ENCODE measurements at regions not wholly inside any gene's neighbourhood (a gene's known extent, or its start where the extent isn't known, plus 50 kb on each side); places are given as distances from the start of the nearest gene placed in this dataset.

DNA sequence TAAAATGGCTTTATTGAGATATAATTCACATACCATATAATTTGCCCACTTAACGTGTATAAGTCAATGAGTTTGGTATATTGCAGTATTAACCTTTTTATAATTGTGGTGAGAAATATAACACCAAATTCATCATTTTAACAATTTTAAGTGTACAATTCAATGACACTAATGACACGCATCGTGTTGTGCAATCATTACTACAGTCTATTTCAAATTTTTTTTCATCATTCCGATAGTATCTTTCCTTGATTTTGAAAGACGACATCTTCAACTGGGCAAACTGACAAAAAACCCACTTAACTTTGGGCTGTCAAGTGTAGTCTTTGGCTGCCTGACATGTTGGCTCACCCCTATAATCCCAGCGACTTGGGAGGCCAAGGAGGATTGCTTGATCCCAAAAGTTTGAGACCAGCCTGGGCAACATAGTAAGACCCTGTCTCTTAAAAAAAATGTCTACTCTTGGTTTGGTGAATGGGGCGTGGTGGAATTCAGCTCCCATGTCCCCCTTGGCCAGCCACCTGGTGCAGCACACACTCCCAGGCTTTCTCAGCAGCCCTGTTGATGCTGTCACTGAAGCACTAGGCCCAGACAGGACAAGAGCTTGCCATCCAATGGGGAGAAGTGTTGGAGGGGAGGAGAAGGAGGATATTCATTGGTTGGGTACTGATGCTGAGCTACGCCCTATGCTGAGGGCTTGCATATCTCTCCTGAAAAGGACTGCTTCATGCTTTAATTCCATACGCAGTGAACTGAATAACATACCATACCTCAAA lies 150.5 kb downstream of the CD83 start:
- TF ChIP-seq, protein P1, sequence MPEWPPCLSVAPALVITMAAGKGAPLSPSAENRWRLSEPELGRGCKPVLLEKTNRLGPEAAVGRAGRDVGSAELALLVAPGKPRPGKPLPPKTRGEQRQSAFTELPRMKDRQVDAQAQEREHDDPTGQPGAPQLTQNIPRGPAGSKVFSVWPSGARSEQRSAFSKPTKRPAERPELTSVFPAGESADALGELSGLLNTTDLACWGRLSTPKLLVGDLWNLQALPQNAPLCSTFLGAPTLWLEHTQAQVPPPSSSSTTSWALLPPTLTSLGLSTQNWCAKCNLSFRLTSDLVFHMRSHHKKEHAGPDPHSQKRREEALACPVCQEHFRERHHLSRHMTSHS (tag by site-specific recombination; IDR thresholded peaks at IDR 0.05), result no peak
- TF ChIP-seq, protein P2, sequence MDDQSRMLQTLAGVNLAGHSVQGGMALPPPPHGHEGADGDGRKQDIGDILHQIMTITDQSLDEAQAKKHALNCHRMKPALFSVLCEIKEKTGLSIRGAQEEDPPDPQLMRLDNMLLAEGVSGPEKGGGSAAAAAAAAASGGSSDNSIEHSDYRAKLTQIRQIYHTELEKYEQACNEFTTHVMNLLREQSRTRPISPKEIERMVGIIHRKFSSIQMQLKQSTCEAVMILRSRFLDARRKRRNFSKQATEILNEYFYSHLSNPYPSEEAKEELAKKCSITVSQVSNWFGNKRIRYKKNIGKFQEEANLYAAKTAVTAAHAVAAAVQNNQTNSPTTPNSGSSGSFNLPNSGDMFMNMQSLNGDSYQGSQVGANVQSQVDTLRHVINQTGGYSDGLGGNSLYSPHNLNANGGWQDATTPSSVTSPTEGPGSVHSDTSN (CRISPR knock-in tag; IDR thresholded peaks at IDR 0.05), result no peak
- no peak for TF ChIP-seq KLF10 (tag by site-specific recombination; IDR thresholded peaks at IDR 0.05)
